SK-N-SH treated with all-trans-retinoic acid at 6 μM for 48 hours (cell line): ENCODE measurements at regions not wholly inside any gene's neighbourhood (a gene's known extent, or its start where the extent isn't known, plus 50 kb on each side); places are given as distances from the start of the nearest gene placed in this dataset.

Source experiments
- GLIS3 ChIP-seq: fragments of 250-450 bp; sonication (Bioruptor Pico); IDR thresholded peaks from 2 replicates; pipeline ENCODE4 v1.5.0; 2020; ENCODE audit warnings: mild to moderate bottlenecking, moderate library complexity
- PPARA ChIP-seq: fragments of 250-450 bp; sonication (Bioruptor Pico); IDR thresholded peaks from 2 replicates; pipeline ENCODE4 v1.5.0; 2020; ENCODE audit warnings: mild to moderate bottlenecking, borderline replicate concordance
- RARB ChIP-seq: fragments of 250-450 bp; sonication (Bioruptor Pico); IDR thresholded peaks from 2 replicates; pipeline ENCODE4 v1.8.0; 2021; ENCODE audit warnings: mild to moderate bottlenecking, moderate library complexity
- TOX ChIP-seq: fragments of 250-450 bp; sonication (Bioruptor Pico); IDR thresholded peaks from 2 replicates; pipeline ENCODE4 v1.8.0; 2021; ENCODE audit warnings: mild to moderate bottlenecking, moderate library complexity, borderline replicate concordance
- ZC3H10 ChIP-seq: fragments of 250-450 bp; sonication (Bioruptor Pico); IDR thresholded peaks from 2 replicates; pipeline ENCODE4 v1.5.1; 2021; ENCODE audit warnings: mild to moderate bottlenecking, moderate library complexity
- ZFP3 ChIP-seq: fragments of 250-450 bp; sonication (Bioruptor Pico); IDR thresholded peaks from 2 replicates; pipeline ENCODE4 v1.5.0; 2020; ENCODE audit warnings: mild to moderate bottlenecking, moderate library complexity
- ZFP30 ChIP-seq: fragments of 450-650 bp; formaldehyde crosslinking; IDR thresholded peaks from 2 replicates; pipeline ENCODE4 v1.5.0; 2022; ENCODE audit warnings: mild to moderate bottlenecking, moderate library complexity
- ZNF565 ChIP-seq: fragments of 450-650 bp; formaldehyde crosslinking; conservative IDR thresholded peaks from 2 replicates; pipeline ENCODE4 v1.5.0; 2020; ENCODE audit warnings: low read depth, mild to moderate bottlenecking, moderate library complexity
- ZNF70 ChIP-seq: fragments of 450-650 bp; formaldehyde crosslinking; IDR thresholded peaks from 2 replicates; pipeline ENCODE4 v1.5.0; 2020; ENCODE audit warnings: mild to moderate bottlenecking, moderate library complexity
- TF ChIP-seq, protein P1 (sequence below): fragments of 250-450 bp; sonication (Bioruptor Pico); IDR thresholded peaks from 2 replicates; pipeline ENCODE4 v1.8.0; 2020; ENCODE audit warnings: mild to moderate bottlenecking, moderate library complexity, borderline replicate concordance

- TF ChIP-seq RARB (CRISPR knock-in tag), result no peak
- no peak for TF ChIP-seq ZFP3 (CRISPR knock-in tag)
- TF ChIP-seq, protein P1, sequence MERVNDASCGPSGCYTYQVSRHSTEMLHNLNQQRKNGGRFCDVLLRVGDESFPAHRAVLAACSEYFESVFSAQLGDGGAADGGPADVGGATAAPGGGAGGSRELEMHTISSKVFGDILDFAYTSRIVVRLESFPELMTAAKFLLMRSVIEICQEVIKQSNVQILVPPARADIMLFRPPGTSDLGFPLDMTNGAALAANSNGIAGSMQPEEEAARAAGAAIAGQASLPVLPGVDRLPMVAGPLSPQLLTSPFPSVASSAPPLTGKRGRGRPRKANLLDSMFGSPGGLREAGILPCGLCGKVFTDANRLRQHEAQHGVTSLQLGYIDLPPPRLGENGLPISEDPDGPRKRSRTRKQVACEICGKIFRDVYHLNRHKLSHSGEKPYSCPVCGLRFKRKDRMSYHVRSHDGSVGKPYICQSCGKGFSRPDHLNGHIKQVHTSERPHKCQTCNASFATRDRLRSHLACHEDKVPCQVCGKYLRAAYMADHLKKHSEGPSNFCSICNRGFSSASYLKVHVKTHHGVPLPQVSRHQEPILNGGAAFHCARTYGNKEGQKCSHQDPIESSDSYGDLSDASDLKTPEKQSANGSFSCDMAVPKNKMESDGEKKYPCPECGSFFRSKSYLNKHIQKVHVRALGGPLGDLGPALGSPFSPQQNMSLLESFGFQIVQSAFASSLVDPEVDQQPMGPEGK, result no peak
- TF ChIP-seq ZFP30 (CRISPR knock-in tag), result no peak
- no peak for TF ChIP-seq TOX
- no peak for TF ChIP-seq ZNF565 (CRISPR knock-in tag)
- TF ChIP-seq PPARA, result no peak
- no peak for TF ChIP-seq ZNF70 (CRISPR knock-in tag)
- TF ChIP-seq ZC3H10 (CRISPR knock-in tag), result no peak
- no peak for TF ChIP-seq GLIS3 (CRISPR knock-in tag)
Measured at GRCh38 chr12:23217158-23217557, 592.2 kb downstream of the ETNK1 start.
